Smooth muscle cell (in vitro differentiated cells): ENCODE measurements at regions not wholly inside any gene's neighbourhood (a gene's known extent, or its start where the extent isn't known, plus 50 kb on each side); places are given as distances from the start of the nearest gene placed in this dataset.

Source experiments
- DNase-seq: peaks from one replicate; lab custom pipeline; 2025; ENCODE audit not compliant: unreplicated experiment; lab: John Stamatoyannopoulos, UW
- H2AFZ ChIP-seq: fragments of 200-600 bp; sonication (generic); 2 replicates; pipeline ENCODE4 v1.6.0; 2016; ENCODE audit warnings: antibody characterized with exemption, low read depth, mild to moderate bottlenecking
- H3F3A ChIP-seq: fragments of 200-600 bp; sonication (generic); 2 replicates; pipeline ENCODE4 v1.6.0; 2017; ENCODE audit warnings: antibody characterized with exemption, low read depth
- H3K27ac ChIP-seq: fragments of 200-600 bp; sonication (generic); 2 replicates; pipeline ENCODE4 v1.5.1; 2016; ENCODE audit warnings: low read depth, mild to moderate bottlenecking
- H3K27me3 ChIP-seq: fragments of 200-600 bp; sonication (generic); 2 replicates; pipeline ENCODE4 v1.6.1; 2016; ENCODE audit warnings: low read depth, mild to moderate bottlenecking
- H3K36me3 ChIP-seq: fragments of 200-600 bp; sonication (generic); 2 replicates; pipeline ENCODE4 v1.5.1; 2016; ENCODE audit warnings: low read depth
- H3K4me1 ChIP-seq: fragments of 200-600 bp; sonication (generic); 2 replicates; pipeline ENCODE4 v1.5.1; 2016; ENCODE audit warnings: low read depth
- H3K4me2 ChIP-seq: fragments of 200-600 bp; sonication (generic); 2 replicates; pipeline ENCODE4 v1.6.0; 2016; ENCODE audit warnings: mild to moderate bottlenecking
- H3K4me3 ChIP-seq: fragments of 200-600 bp; sonication (generic); 2 replicates; pipeline ENCODE4 v1.5.1; 2016; ENCODE audit warnings: mild to moderate bottlenecking
- H3K79me2 ChIP-seq: fragments of 200-600 bp; sonication (generic); 2 replicates; pipeline ENCODE4 v1.6.0; 2016; ENCODE audit warnings: low read depth, mild to moderate bottlenecking
- H3K9ac ChIP-seq: fragments of 200-600 bp; sonication (generic); 2 replicates; pipeline ENCODE4 v1.6.0; 2016; ENCODE audit warnings: low read depth
- H3K9me3 ChIP-seq: fragments of 200-600 bp; sonication (generic); replicated peaks from 2 replicates; pipeline ENCODE4 v1.5.1; 2016; ENCODE audit warnings: low read depth
- H4K20me1 ChIP-seq: fragments of 200-600 bp; sonication (generic); 2 replicates; pipeline ENCODE4 v1.6.0; 2016; ENCODE audit warnings: low read depth
- WGBS: methylation state at CpG from one replicate; pipeline ENCODE4 v1.1.7; 2016; ENCODE audit warnings: low lambda C conversion rate; 5-methylcytosine and 5-hydroxymethylcytosine counted together
- TF ChIP-seq, protein P1 (sequence below): fragments of 200-600 bp; sonication (generic); IDR thresholded peaks from 2 replicates; pipeline ENCODE4 v1.5.1; 2017; ENCODE audit warnings: borderline replicate concordance, mild to moderate bottlenecking, antibody characterized with exemption; ENCODE audit not compliant: insufficient read depth, poor library complexity, severe bottlenecking

DNA sequence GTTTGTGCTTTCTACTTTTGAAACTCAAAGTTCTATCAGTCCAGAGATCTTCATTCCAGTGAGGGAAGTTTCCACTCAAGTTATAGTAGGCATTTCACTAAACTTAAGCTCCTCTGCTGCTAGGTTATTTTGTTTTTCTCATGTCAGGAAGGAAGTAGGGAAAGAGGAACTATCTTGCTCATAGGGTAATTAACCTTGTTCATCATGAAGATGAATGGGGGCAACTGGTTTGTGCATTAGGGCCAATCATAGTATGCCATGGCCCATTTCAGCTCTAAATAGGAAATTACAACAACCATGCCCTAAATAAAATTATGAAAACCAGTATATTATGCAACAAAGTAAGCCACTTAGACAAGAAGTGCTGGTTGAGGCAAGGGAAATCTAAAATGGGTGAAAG, 804.7 kb upstream of the NDST4 start:
- H3K27me3 ChIP-seq = no peaks in the 10 kb centered on the region
- DNase-seq = no peak
- no peaks in the 10 kb centered on the region for H3K36me3 ChIP-seq
- H3K9me3 ChIP-seq = no peaks in the 10 kb centered on the region
- H3K4me1 ChIP-seq = no peaks in the 10 kb centered on the region
- H2AFZ ChIP-seq = no peak overlapping the region
- TF ChIP-seq, protein P1, sequence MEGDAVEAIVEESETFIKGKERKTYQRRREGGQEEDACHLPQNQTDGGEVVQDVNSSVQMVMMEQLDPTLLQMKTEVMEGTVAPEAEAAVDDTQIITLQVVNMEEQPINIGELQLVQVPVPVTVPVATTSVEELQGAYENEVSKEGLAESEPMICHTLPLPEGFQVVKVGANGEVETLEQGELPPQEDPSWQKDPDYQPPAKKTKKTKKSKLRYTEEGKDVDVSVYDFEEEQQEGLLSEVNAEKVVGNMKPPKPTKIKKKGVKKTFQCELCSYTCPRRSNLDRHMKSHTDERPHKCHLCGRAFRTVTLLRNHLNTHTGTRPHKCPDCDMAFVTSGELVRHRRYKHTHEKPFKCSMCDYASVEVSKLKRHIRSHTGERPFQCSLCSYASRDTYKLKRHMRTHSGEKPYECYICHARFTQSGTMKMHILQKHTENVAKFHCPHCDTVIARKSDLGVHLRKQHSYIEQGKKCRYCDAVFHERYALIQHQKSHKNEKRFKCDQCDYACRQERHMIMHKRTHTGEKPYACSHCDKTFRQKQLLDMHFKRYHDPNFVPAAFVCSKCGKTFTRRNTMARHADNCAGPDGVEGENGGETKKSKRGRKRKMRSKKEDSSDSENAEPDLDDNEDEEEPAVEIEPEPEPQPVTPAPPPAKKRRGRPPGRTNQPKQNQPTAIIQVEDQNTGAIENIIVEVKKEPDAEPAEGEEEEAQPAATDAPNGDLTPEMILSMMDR = no peak
- H3K4me2 ChIP-seq = no peak overlapping the region
- H3K27ac ChIP-seq = no peak overlapping the region
- H3K4me3 ChIP-seq = no peak overlapping the region
- H3K79me2 ChIP-seq = no peaks in the 10 kb centered on the region
- H3F3A ChIP-seq = no peaks in the 10 kb centered on the region
- H3K9ac ChIP-seq = no peak overlapping the region
- no peaks in the 10 kb centered on the region for H4K20me1 ChIP-seq

DNA sequence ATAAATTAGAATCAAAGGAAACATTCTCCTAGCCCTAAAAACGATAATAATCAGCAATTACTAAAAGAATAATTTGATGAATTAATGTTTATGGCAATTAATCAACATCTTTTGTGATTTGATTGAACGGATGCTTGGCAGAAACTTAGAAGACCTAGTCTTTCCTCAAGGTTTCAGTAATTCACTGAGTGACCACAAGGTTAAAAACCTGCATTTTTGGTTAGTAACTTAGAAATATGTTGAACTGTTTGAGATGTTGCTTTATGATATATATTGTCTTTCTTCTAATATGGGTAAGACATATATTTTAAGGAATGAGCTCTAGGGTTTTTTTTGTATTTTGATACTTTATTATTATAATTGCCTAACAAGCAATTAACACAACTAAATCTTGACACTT, 793.0 kb upstream of the NDST4 start:
- H3K9me3 ChIP-seq = no peaks in the 10 kb centered on the region
- no peak for DNase-seq
- H3K27me3 ChIP-seq = no peaks in the 10 kb centered on the region
- H3K4me2 ChIP-seq = no peak overlapping the region
- H3K27ac ChIP-seq = no peak overlapping the region
- no peaks in the 10 kb centered on the region for H3K4me1 ChIP-seq
- H3K4me3 ChIP-seq = no peak overlapping the region
- H3K79me2 ChIP-seq = no peaks in the 10 kb centered on the region
- no peaks in the 10 kb centered on the region for H4K20me1 ChIP-seq
- 63% methylated on average over 2 of the region's 2 CpGs for WGBS
- no peak overlapping the region for H3K9ac ChIP-seq
- TF ChIP-seq, protein P1 = no peak
- no peaks in the 10 kb centered on the region for H3F3A ChIP-seq
- H3K36me3 ChIP-seq = no peaks in the 10 kb centered on the region
- no peak overlapping the region for H2AFZ ChIP-seq

- Histone ChIP-seq H3K27me3 (no peaks in the 10 kb centered on the region), H3F3A (no peaks in the 10 kb centered on the region), H3K4me3 (no peak overlapping the region), H3K79me2 (no peaks in the 10 kb centered on the region), H2AFZ (no peak overlapping the region), H3K36me3 (no peaks in the 10 kb centered on the region), H3K4me1 (no peaks in the 10 kb centered on the region), H3K4me2 (no peak overlapping the region), H3K27ac (no peak overlapping the region), H4K20me1 (no peaks in the 10 kb centered on the region), H3K9me3 (no peaks in the 10 kb centered on the region), H3K9ac (no peak overlapping the region)
- no peak for DNase-seq
- TF ChIP-seq, protein P1 = no peak
- WGBS = 94% methylated on average over 1 of the region's 1 CpG
Observed at GRCh38 chr4:115883847-115884246, 770.4 kb upstream of the NDST4 start.

- DNase-seq = no peak
- Histone ChIP-seq H3K4me2 (no peak overlapping the region), H3K79me2 (no peaks in the 10 kb centered on the region), H3K27me3 (no peaks in the 10 kb centered on the region), H4K20me1 (no peaks in the 10 kb centered on the region), H3K36me3 (no peaks in the 10 kb centered on the region), H3K27ac (no peak overlapping the region), H3F3A (no peaks in the 10 kb centered on the region), H3K4me1 (no peaks in the 10 kb centered on the region), H2AFZ (no peak overlapping the region), H3K9me3 (no peaks in the 10 kb centered on the region), H3K9ac (no peak overlapping the region), H3K4me3 (no peak overlapping the region)
- 88% methylated on average over 1 of the region's 1 CpG for WGBS
- TF ChIP-seq, protein P1 = no peak
Observed at GRCh38 chr4:115883231-115883630, 769.8 kb upstream of the NDST4 start.
